ENCODE measurements at regions not wholly inside any gene's neighbourhood (a gene's known extent, or its start where the extent isn't known, plus 50 kb on each side); places are given as distances from the start of the nearest gene placed in this dataset.
"Not testable (repeated sequence)": the region's sequence is repeated elsewhere in the genome, so short reads cannot be mapped to it uniquely, and the experiment has no call there.

DNA sequence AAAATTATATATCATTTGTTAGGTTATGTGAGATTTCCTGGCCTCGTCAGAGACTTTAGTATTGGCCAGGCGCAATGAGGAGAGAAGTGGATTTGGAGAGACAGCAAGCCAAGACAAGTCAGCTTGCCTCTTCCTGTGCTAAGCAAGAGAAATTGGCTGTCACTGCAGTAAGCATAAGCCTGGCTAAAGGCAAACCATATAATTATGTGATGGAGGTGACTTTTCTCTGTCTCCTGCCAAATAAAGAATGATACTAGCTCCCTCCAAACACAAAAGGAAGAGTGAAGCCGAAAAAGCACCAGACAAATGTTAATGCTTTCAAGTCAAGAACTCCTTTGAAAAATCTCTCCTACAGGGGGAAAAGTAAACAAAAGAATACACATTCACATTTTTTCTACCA lies 2246.0 kb downstream of the ARAP2 start:
- H3K4me2 ChIP-seq (ENCODE audit: low read length): no peak overlapping the region
- no peak overlapping the region for H3K27ac ChIP-seq (ENCODE audit: low read depth, low read length, poor library complexity, severe bottlenecking)
- no peak overlapping the region for H3K4me3 ChIP-seq (ENCODE audit: low read depth, low read length, poor library complexity, severe bottlenecking)
- no peak for TF ChIP-seq EZH2 (IDR thresholded peaks at IDR 0.05; ENCODE audit: borderline replicate concordance, low read length)
- TF ChIP-seq, protein P1, sequence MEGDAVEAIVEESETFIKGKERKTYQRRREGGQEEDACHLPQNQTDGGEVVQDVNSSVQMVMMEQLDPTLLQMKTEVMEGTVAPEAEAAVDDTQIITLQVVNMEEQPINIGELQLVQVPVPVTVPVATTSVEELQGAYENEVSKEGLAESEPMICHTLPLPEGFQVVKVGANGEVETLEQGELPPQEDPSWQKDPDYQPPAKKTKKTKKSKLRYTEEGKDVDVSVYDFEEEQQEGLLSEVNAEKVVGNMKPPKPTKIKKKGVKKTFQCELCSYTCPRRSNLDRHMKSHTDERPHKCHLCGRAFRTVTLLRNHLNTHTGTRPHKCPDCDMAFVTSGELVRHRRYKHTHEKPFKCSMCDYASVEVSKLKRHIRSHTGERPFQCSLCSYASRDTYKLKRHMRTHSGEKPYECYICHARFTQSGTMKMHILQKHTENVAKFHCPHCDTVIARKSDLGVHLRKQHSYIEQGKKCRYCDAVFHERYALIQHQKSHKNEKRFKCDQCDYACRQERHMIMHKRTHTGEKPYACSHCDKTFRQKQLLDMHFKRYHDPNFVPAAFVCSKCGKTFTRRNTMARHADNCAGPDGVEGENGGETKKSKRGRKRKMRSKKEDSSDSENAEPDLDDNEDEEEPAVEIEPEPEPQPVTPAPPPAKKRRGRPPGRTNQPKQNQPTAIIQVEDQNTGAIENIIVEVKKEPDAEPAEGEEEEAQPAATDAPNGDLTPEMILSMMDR (IDR thresholded peaks at IDR 0.05; ENCODE audit: low read length): no peak
- no peaks in the 10 kb centered on the region for H3K4me1 ChIP-seq (ENCODE audit: insufficient read depth, low read length, severe bottlenecking)
- H3K9ac ChIP-seq (ENCODE audit: low read length): no peak overlapping the region
- no peaks in the 10 kb centered on the region for H3F3A ChIP-seq (ENCODE audit: insufficient read depth, low read length)
- H4K20me1 ChIP-seq (ENCODE audit: insufficient read depth, low read length): no peaks in the 10 kb centered on the region
- H3K36me3 ChIP-seq (ENCODE audit: insufficient read depth, low read length): no peaks in the 10 kb centered on the region
- H3K27me3 ChIP-seq (ENCODE audit: insufficient read depth, low read length): no peaks in the 10 kb centered on the region
- H2AFZ ChIP-seq (ENCODE audit: low read length): no peak overlapping the region
- no peaks in the 10 kb centered on the region for H3K9me2 ChIP-seq (ENCODE audit: low read depth, low read length)
- H3K79me2 ChIP-seq (ENCODE audit: insufficient read depth, low read length): no peaks in the 10 kb centered on the region
- H3K9me3 ChIP-seq (ENCODE audit: low read length): no peaks in the 10 kb centered on the region

DNA sequence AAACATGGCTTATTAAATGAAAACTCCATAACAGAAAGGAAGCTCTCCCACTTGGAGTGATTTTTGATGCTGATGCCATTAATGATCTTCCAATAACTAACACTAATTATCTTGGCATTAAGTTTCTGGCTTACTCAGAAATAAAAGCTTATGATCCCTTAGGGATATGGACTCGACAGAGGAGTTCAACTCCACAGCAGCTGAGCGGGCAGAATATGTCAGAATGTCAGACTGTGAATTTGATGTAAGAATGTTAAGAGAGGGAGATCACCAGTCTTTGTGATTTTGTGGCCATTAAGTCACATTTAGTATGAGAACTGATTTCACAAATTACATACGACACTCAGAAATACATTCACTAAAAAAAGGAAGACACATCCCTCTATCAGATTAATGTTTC lies 2244.0 kb downstream of the ARAP2 start:
- H3K9ac ChIP-seq (ENCODE audit: low read length): no peak overlapping the region
- H3K27me3 ChIP-seq (ENCODE audit: insufficient read depth, low read length): no peaks in the 10 kb centered on the region
- no peak overlapping the region for H2AFZ ChIP-seq (ENCODE audit: low read length)
- H3K27ac ChIP-seq (ENCODE audit: low read depth, low read length, poor library complexity, severe bottlenecking): no peak overlapping the region
- H4K20me1 ChIP-seq (ENCODE audit: insufficient read depth, low read length): no peaks in the 10 kb centered on the region
- H3K9me2 ChIP-seq (ENCODE audit: low read depth, low read length): no peaks in the 10 kb centered on the region
- H3K9me3 ChIP-seq (ENCODE audit: low read length): no peaks in the 10 kb centered on the region
- H3K4me2 ChIP-seq (ENCODE audit: low read length): no peak overlapping the region
- no peaks in the 10 kb centered on the region for H3K4me1 ChIP-seq (ENCODE audit: insufficient read depth, low read length, severe bottlenecking)
- H3K4me3 ChIP-seq (ENCODE audit: low read depth, low read length, poor library complexity, severe bottlenecking): no peak overlapping the region
- no peaks in the 10 kb centered on the region for H3F3A ChIP-seq (ENCODE audit: insufficient read depth, low read length)
- TF ChIP-seq, protein P1 (IDR thresholded peaks at IDR 0.05; ENCODE audit: low read length): no peak
- H3K79me2 ChIP-seq (ENCODE audit: insufficient read depth, low read length): no peaks in the 10 kb centered on the region
- H3K36me3 ChIP-seq (ENCODE audit: insufficient read depth, low read length): no peaks in the 10 kb centered on the region

GRCh38 chr4:34006540-34006939 lies 2237.8 kb downstream of the ARAP2 start:
- H3F3A ChIP-seq (ENCODE audit: insufficient read depth, low read length); H3K4me2 ChIP-seq (ENCODE audit: low read length); H3K4me1 ChIP-seq (ENCODE audit: insufficient read depth, low read length, severe bottlenecking); H3K36me3 ChIP-seq (ENCODE audit: insufficient read depth, low read length); H3K9ac ChIP-seq (ENCODE audit: low read length); H3K9me2 ChIP-seq (ENCODE audit: low read depth, low read length); H3K4me3 ChIP-seq (ENCODE audit: low read depth, low read length, poor library complexity, severe bottlenecking); H3K9me3 ChIP-seq (ENCODE audit: low read length); H3K27ac ChIP-seq (ENCODE audit: low read depth, low read length, poor library complexity, severe bottlenecking); H4K20me1 ChIP-seq (ENCODE audit: insufficient read depth, low read length); H3K27me3 ChIP-seq (ENCODE audit: insufficient read depth, low read length); H3K79me2 ChIP-seq (ENCODE audit: insufficient read depth, low read length); H2AFZ ChIP-seq (ENCODE audit: low read length): not testable (repeated sequence)

DNA sequence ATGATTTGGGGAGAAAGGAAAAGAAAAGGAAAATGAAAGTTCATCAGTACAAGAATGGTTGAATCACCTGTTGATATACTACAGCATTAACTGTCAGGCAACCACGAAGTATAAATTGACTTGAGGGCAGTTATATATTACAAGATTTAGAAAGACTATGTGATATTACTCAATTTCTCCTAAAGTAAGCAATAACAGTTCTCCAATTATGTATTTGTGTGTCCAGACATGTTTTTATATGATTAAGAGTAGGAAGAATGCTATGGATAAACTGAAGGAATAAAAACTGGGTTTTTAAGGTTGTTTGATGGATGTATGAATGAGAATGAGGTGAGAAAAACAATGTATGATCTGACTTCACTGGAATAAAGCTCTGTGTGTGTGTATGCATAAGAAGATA lies 2234.4 kb downstream of the ARAP2 start:
- Histone ChIP-seq H3K27me3 (ENCODE audit: insufficient read depth, low read length) (no peaks in the 10 kb centered on the region), H3K9me3 (ENCODE audit: low read length) (no peaks in the 10 kb centered on the region), H3K4me2 (ENCODE audit: low read length) (no peak overlapping the region), H3K4me1 (ENCODE audit: insufficient read depth, low read length, severe bottlenecking) (no peaks in the 10 kb centered on the region), H3K9ac (ENCODE audit: low read length) (no peak overlapping the region), H3F3A (ENCODE audit: insufficient read depth, low read length) (no peaks in the 10 kb centered on the region), H3K79me2 (ENCODE audit: insufficient read depth, low read length) (no peaks in the 10 kb centered on the region), H3K36me3 (ENCODE audit: insufficient read depth, low read length) (no peaks in the 10 kb centered on the region), H3K4me3 (ENCODE audit: low read depth, low read length, poor library complexity, severe bottlenecking) (no peak overlapping the region), H3K9me2 (ENCODE audit: low read depth, low read length) (no peaks in the 10 kb centered on the region), H2AFZ (ENCODE audit: low read length) (no peak overlapping the region), H3K27ac (ENCODE audit: low read depth, low read length, poor library complexity, severe bottlenecking) (no peak overlapping the region), H4K20me1 (ENCODE audit: insufficient read depth, low read length) (no peaks in the 10 kb centered on the region)
- no peak for TF ChIP-seq EZH2 (IDR thresholded peaks at IDR 0.05; ENCODE audit: borderline replicate concordance, low read length)
- TF ChIP-seq, protein P1 (IDR thresholded peaks at IDR 0.05; ENCODE audit: low read length): no peak

All from OCI-LY1 (cell line).